ENCODE measurements at regions not wholly inside any gene's neighbourhood (a gene's known extent, or its start where the extent isn't known, plus 50 kb on each side); places are given as distances from the start of the nearest gene placed in this dataset.

DNA sequence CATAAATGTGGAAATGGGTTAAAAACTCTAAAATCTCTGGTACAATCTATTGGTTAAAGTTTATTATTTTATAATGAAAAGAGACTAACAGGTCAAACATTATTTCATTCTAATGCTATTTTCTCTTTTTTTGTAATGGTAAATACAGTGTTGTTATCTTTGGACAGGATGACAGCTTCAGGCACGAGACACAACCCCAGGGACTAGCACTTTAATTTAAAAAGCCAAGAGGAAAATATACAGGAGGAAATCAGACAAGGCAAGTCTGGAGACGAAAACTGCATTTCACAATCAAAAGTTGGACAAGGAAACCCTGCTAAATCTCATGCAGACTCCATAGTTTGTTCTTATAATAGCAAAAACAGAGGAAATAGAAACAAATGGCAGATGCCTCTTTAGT, 589.1 kb upstream of the CDH8 start:
- Histone ChIP-seq H3K27ac (replicated peaks) (no peak overlapping the region), H3K4me3 (replicated peaks; ENCODE audit: insufficient read depth, low read length) (no peak overlapping the region), H3K27me3 (ENCODE audit: insufficient read depth, poor library complexity, severe bottlenecking) (no peaks in the 10 kb centered on the region)
- DNase-seq (ENCODE audit: low read depth in 1 of 2, low spot score in 1 of 2), result no peak
- TF ChIP-seq SPI1 (IDR thresholded peaks at IDR 0.05; ENCODE audit: borderline replicate concordance, low read depth) (no peak), CTCF (IDR thresholded peaks at IDR 0.05; ENCODE audit: insufficient read depth, low read length) (no peak), POLR2AphosphoS5 (IDR thresholded peaks at IDR 0.05; ENCODE audit: low read depth) (no peak), REST (IDR thresholded peaks at IDR 0.05; ENCODE audit: insufficient replicate concordance, low read depth) (no peak), GABPA (IDR thresholded peaks at IDR 0.05; ENCODE audit: low read depth) (no peak)

DNA sequence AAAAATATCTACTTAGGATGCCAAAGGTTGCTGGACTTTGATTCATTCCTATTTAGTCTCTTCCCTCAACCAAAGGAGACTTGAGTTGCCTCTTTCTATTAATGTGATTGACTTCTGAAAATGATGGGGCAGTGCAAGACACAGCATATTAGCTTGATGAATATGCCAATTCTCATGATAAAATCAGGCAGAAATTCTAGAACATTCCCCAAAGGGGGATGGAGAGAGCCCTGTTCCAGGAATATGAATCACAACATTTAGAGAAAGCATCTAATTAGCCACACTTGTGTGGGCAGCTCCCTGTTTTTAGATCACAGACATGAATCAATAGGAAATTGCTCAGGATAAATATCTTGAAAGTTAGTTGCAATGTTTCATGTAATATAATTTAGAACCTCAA, 584.0 kb upstream of the CDH8 start:
- H3K27ac ChIP-seq (replicated peaks), result no peak overlapping the region
- H3K4me3 ChIP-seq (replicated peaks; ENCODE audit: insufficient read depth, low read length), result no peak overlapping the region
- H3K27me3 ChIP-seq (ENCODE audit: insufficient read depth, poor library complexity, severe bottlenecking), result no peaks in the 10 kb centered on the region
- DNase-seq (ENCODE audit: low read depth in 1 of 2, low spot score in 1 of 2), result no peak
- TF ChIP-seq POLR2AphosphoS5 (IDR thresholded peaks at IDR 0.05; ENCODE audit: low read depth) (no peak), GABPA (IDR thresholded peaks at IDR 0.05; ENCODE audit: low read depth) (no peak), CTCF (IDR thresholded peaks at IDR 0.05; ENCODE audit: insufficient read depth, low read length) (no peak), REST (IDR thresholded peaks at IDR 0.05; ENCODE audit: insufficient replicate concordance, low read depth) (no peak), SPI1 (IDR thresholded peaks at IDR 0.05; ENCODE audit: borderline replicate concordance, low read depth) (no peak)

- DNase-seq (ENCODE audit: low read depth in 1 of 2, low spot score in 1 of 2), result no peak
- Histone ChIP-seq H3K4me3 (replicated peaks; ENCODE audit: insufficient read depth, low read length) (no peak overlapping the region), H3K27me3 (ENCODE audit: insufficient read depth, poor library complexity, severe bottlenecking) (no peaks in the 10 kb centered on the region), H3K27ac (replicated peaks) (no peak overlapping the region)
- TF ChIP-seq CTCF (IDR thresholded peaks at IDR 0.05; ENCODE audit: insufficient read depth, low read length) (no peak), POLR2AphosphoS5 (IDR thresholded peaks at IDR 0.05; ENCODE audit: low read depth) (no peak)
Observed at GRCh38 chr16:62615526-62615925, 579.3 kb upstream of the CDH8 start.

GRCh38 chr16:62610291-62610690, 574.1 kb upstream of the CDH8 start:
- Histone ChIP-seq H3K27ac (replicated peaks) (no peak overlapping the region), H3K27me3 (ENCODE audit: insufficient read depth, poor library complexity, severe bottlenecking) (no peaks in the 10 kb centered on the region), H3K4me3 (replicated peaks; ENCODE audit: insufficient read depth, low read length) (no peak overlapping the region)
- TF ChIP-seq GABPA (IDR thresholded peaks at IDR 0.05; ENCODE audit: low read depth) (no peak), CTCF (IDR thresholded peaks at IDR 0.05; ENCODE audit: insufficient read depth, low read length) (no peak), POLR2AphosphoS5 (IDR thresholded peaks at IDR 0.05; ENCODE audit: low read depth) (no peak), REST (IDR thresholded peaks at IDR 0.05; ENCODE audit: insufficient replicate concordance, low read depth) (no peak), SPI1 (IDR thresholded peaks at IDR 0.05; ENCODE audit: borderline replicate concordance, low read depth) (no peak)
- no peak for DNase-seq (ENCODE audit: low read depth in 1 of 2, low spot score in 1 of 2)

All from HL-60 (cell line).